ENCODE measurements at regions not wholly inside any gene's neighbourhood (a gene's known extent, or its start where the extent isn't known, plus 50 kb on each side); places are given as distances from the start of the nearest gene placed in this dataset.

GRCh38 chrX:40284852-40285251 is 187.1 kb upstream of the BCOR start:
- WGBS, 2 experiments: 90% methylated on average over 1 of the region's 1 CpG
- H3K4me3 ChIP-seq (ENCODE audit: insufficient read depth, low read depth, low read length): no peak overlapping the region
- H3K4me1 ChIP-seq (ENCODE audit: control insufficient read depth, insufficient read depth, low read length): no peaks in the 10 kb centered on the region
- H3K27ac ChIP-seq (ENCODE audit: insufficient read depth, low read depth, low read length, poor library complexity, severe bottlenecking): no peak overlapping the region
- no peaks in the 10 kb centered on the region for H3K27me3 ChIP-seq (ENCODE audit: control insufficient read depth, insufficient read depth, low read length, poor library complexity, severe bottlenecking)
- H3K9me3 ChIP-seq (ENCODE audit: control insufficient read depth, low read length): no peaks in the 10 kb centered on the region
- H3K36me3 ChIP-seq (ENCODE audit: control insufficient read depth, insufficient read depth, low read length): no peaks in the 10 kb centered on the region

GRCh38 chrX:40283981-40284380 is 186.2 kb upstream of the BCOR start:
- 93 to 97% methylated on average over 2 of the region's 2 CpGs for WGBS, 2 experiments

GRCh38 chrX:40282946-40283660 is 185.3 kb upstream of the BCOR start:
- Histone ChIP-seq H3K27me3 (ENCODE audit: control insufficient read depth, insufficient read depth, low read length, poor library complexity, severe bottlenecking) (no peaks in the 10 kb centered on the region), H3K27ac (ENCODE audit: insufficient read depth, low read depth, low read length, poor library complexity, severe bottlenecking) (no peak overlapping the region), H3K4me1 (ENCODE audit: control insufficient read depth, insufficient read depth, low read length) (no peaks in the 10 kb centered on the region), H3K36me3 (ENCODE audit: control insufficient read depth, insufficient read depth, low read length) (no peaks in the 10 kb centered on the region), H3K4me3 (ENCODE audit: insufficient read depth, low read depth, low read length) (no peak overlapping the region), H3K9me3 (ENCODE audit: control insufficient read depth, low read length) (no peaks in the 10 kb centered on the region)
- 92 to 95% methylated on average over 10 of the region's 10 CpGs for WGBS, 2 experiments

More at GRCh38 chrX:40283981-40284380, 186.2 kb upstream of the BCOR start:
- no peak overlapping the region for H3K27ac ChIP-seq (ENCODE audit: insufficient read depth, low read depth, low read length, poor library complexity, severe bottlenecking)
- no peak overlapping the region for H3K4me3 ChIP-seq (ENCODE audit: insufficient read depth, low read depth, low read length)
- no peaks in the 10 kb centered on the region for H3K4me1 ChIP-seq (ENCODE audit: control insufficient read depth, insufficient read depth, low read length)
- no peaks in the 10 kb centered on the region for H3K36me3 ChIP-seq (ENCODE audit: control insufficient read depth, insufficient read depth, low read length)
- H3K9me3 ChIP-seq (ENCODE audit: control insufficient read depth, low read length): no peaks in the 10 kb centered on the region
- no peaks in the 10 kb centered on the region for H3K27me3 ChIP-seq (ENCODE audit: control insufficient read depth, insufficient read depth, low read length, poor library complexity, severe bottlenecking)

- no peak overlapping the region for H3K4me3 ChIP-seq (ENCODE audit: insufficient read depth, low read depth, low read length)
- no peak overlapping the region for H3K27ac ChIP-seq (ENCODE audit: insufficient read depth, low read depth, low read length, poor library complexity, severe bottlenecking)
- no peaks in the 10 kb centered on the region for H3K27me3 ChIP-seq (ENCODE audit: control insufficient read depth, insufficient read depth, low read length, poor library complexity, severe bottlenecking)
- no peaks in the 10 kb centered on the region for H3K9me3 ChIP-seq (ENCODE audit: control insufficient read depth, low read length)
- WGBS, 2 experiments: 86 to 97% methylated on average over 1 to 3 of the region's 4 CpGs
- no peaks in the 10 kb centered on the region for H3K4me1 ChIP-seq (ENCODE audit: control insufficient read depth, insufficient read depth, low read length)
- H3K36me3 ChIP-seq (ENCODE audit: control insufficient read depth, insufficient read depth, low read length): no peaks in the 10 kb centered on the region
Observed at GRCh38 chrX:40282348-40282747, 184.6 kb upstream of the BCOR start.

- Histone ChIP-seq H3K4me3 (ENCODE audit: insufficient read depth, low read depth, low read length) (no peak overlapping the region), H3K27me3 (ENCODE audit: control insufficient read depth, insufficient read depth, low read length, poor library complexity, severe bottlenecking) (no peaks in the 10 kb centered on the region), H3K36me3 (ENCODE audit: control insufficient read depth, insufficient read depth, low read length) (no peaks in the 10 kb centered on the region), H3K27ac (ENCODE audit: insufficient read depth, low read depth, low read length, poor library complexity, severe bottlenecking) (no peak overlapping the region), H3K4me1 (ENCODE audit: control insufficient read depth, insufficient read depth, low read length) (no peaks in the 10 kb centered on the region), H3K9me3 (ENCODE audit: control insufficient read depth, low read length) (no peaks in the 10 kb centered on the region)
- WGBS, 2 experiments: 86 to 95% methylated on average over 4 of the region's 4 CpGs
Observed at GRCh38 chrX:40281336-40282005, 183.7 kb upstream of the BCOR start.

GRCh38 chrX:40279762-40280161 is 182.0 kb upstream of the BCOR start:
- H3K36me3 ChIP-seq (ENCODE audit: control insufficient read depth, insufficient read depth, low read length): no peaks in the 10 kb centered on the region
- no peaks in the 10 kb centered on the region for H3K27me3 ChIP-seq (ENCODE audit: control insufficient read depth, insufficient read depth, low read length, poor library complexity, severe bottlenecking)
- no peak overlapping the region for H3K4me3 ChIP-seq (ENCODE audit: insufficient read depth, low read depth, low read length)
- H3K4me1 ChIP-seq (ENCODE audit: control insufficient read depth, insufficient read depth, low read length): no peaks in the 10 kb centered on the region
- H3K9me3 ChIP-seq (ENCODE audit: control insufficient read depth, low read length): no peaks in the 10 kb centered on the region
- WGBS, 2 experiments: 62 to 68% methylated on average over 2 to 3 of the region's 5 CpGs
- H3K27ac ChIP-seq (ENCODE audit: insufficient read depth, low read depth, low read length, poor library complexity, severe bottlenecking): no peak overlapping the region

GRCh38 chrX:40279091-40279430 is 181.3 kb upstream of the BCOR start:
- no peak overlapping the region for H3K27ac ChIP-seq (ENCODE audit: insufficient read depth, low read depth, low read length, poor library complexity, severe bottlenecking)
- H3K27me3 ChIP-seq (ENCODE audit: control insufficient read depth, insufficient read depth, low read length, poor library complexity, severe bottlenecking): no peaks in the 10 kb centered on the region
- H3K4me3 ChIP-seq (ENCODE audit: insufficient read depth, low read depth, low read length): no peak overlapping the region
- H3K36me3 ChIP-seq (ENCODE audit: control insufficient read depth, insufficient read depth, low read length): no peaks in the 10 kb centered on the region
- H3K9me3 ChIP-seq (ENCODE audit: control insufficient read depth, low read length): no peaks in the 10 kb centered on the region
- 89 to 93% methylated on average over 2 to 3 of the region's 3 CpGs for WGBS, 2 experiments
- no peaks in the 10 kb centered on the region for H3K4me1 ChIP-seq (ENCODE audit: control insufficient read depth, insufficient read depth, low read length)

GRCh38 chrX:40278340-40279090 is 180.8 kb upstream of the BCOR start:
- Histone ChIP-seq H3K27ac (ENCODE audit: insufficient read depth, low read depth, low read length, poor library complexity, severe bottlenecking) (no peak overlapping the region), H3K27me3 (ENCODE audit: control insufficient read depth, insufficient read depth, low read length, poor library complexity, severe bottlenecking) (no peaks in the 10 kb centered on the region), H3K9me3 (ENCODE audit: control insufficient read depth, low read length) (no peaks in the 10 kb centered on the region), H3K36me3 (ENCODE audit: control insufficient read depth, insufficient read depth, low read length) (no peaks in the 10 kb centered on the region), H3K4me3 (ENCODE audit: insufficient read depth, low read depth, low read length) (no peak overlapping the region), H3K4me1 (ENCODE audit: control insufficient read depth, insufficient read depth, low read length) (no peaks in the 10 kb centered on the region)
- WGBS, 2 experiments: 89 to 91% methylated on average over 10 of the region's 10 CpGs

- Histone ChIP-seq H3K4me1 (ENCODE audit: control insufficient read depth, insufficient read depth, low read length) (no peaks in the 10 kb centered on the region), H3K9me3 (ENCODE audit: control insufficient read depth, low read length) (no peaks in the 10 kb centered on the region), H3K27ac (ENCODE audit: insufficient read depth, low read depth, low read length, poor library complexity, severe bottlenecking) (no peak overlapping the region), H3K4me3 (ENCODE audit: insufficient read depth, low read depth, low read length) (no peak overlapping the region), H3K27me3 (ENCODE audit: control insufficient read depth, insufficient read depth, low read length, poor library complexity, severe bottlenecking) (no peaks in the 10 kb centered on the region), H3K36me3 (ENCODE audit: control insufficient read depth, insufficient read depth, low read length) (no peaks in the 10 kb centered on the region)
- 93 to 95% methylated on average over 3 of the region's 3 CpGs for WGBS, 2 experiments
Observed at GRCh38 chrX:40277672-40278071, 179.9 kb upstream of the BCOR start.

- no peaks in the 10 kb centered on the region for H3K27me3 ChIP-seq (ENCODE audit: control insufficient read depth, insufficient read depth, low read length, poor library complexity, severe bottlenecking)
- no peaks in the 10 kb centered on the region for H3K4me1 ChIP-seq (ENCODE audit: control insufficient read depth, insufficient read depth, low read length)
- H3K9me3 ChIP-seq (ENCODE audit: control insufficient read depth, low read length): no peaks in the 10 kb centered on the region
- no peaks in the 10 kb centered on the region for H3K36me3 ChIP-seq (ENCODE audit: control insufficient read depth, insufficient read depth, low read length)
- WGBS, 2 experiments: 86 to 90% methylated on average over 15 of the region's 15 CpGs
- no peak overlapping the region for H3K4me3 ChIP-seq (ENCODE audit: insufficient read depth, low read depth, low read length)
- no peak overlapping the region for H3K27ac ChIP-seq (ENCODE audit: insufficient read depth, low read depth, low read length, poor library complexity, severe bottlenecking)
Observed at GRCh38 chrX:40273356-40274050, 175.7 kb upstream of the BCOR start.
